K562 (cell line): ENCODE measurements at regions not wholly inside any gene's neighbourhood (a gene's known extent, or its start where the extent isn't known, plus 50 kb on each side); places are given as distances from the start of the nearest gene placed in this dataset.

Experiments
- ATAC-seq: fragments of 200-7000 bp; cut with Tn5 transposase; 3 replicates; pipeline ENCODE4 v1.9.1; 2020; ENCODE audit warnings: moderate library complexity
- BruUV-seq: library from RNA; stranded (reverse); fragments of 400-500 nt; replicated peaks from 2 replicates; lab custom pipeline; 2021; lab: Mats Ljungman, UMichigan
- CTCF ChIA-PET: fragments of 300-600 bp; formaldehyde crosslinking; extraction: SDS; loops from one replicate; lab custom pipeline; 2021; ENCODE audit warnings: low intra/inter-chr PET ratio; lab: Yijun Ruan, JAX
- POLR2A ChIA-PET: fragments of 300-600, 350-650 bp; sonication (Branson Sonifier 250); formaldehyde crosslinking; extraction: SDS; loops from one replicate; lab custom pipeline; 2021; ENCODE audit warnings: antibody characterized with exemption, inconsistent platforms; lab: Yijun Ruan, JAX
- DNase-seq, 4 experiments: peaks; one replicate each; pipeline versions ENCODE4 v3.0.0 to v3.0.0-alpha.2; 2011 to 2018; ENCODE audit warnings: low spot score in 3 of 4, mixed read lengths in 3 of 4; ENCODE audit errors: extremely low read depth in 1 of 4
- FAIRE-seq: peaks from 2 replicates; lab custom pipeline; 2011; peaks lifted over from hg19 to GRCh38; lab: Jason Lieb, UNC
- H2AFZ ChIP-seq: 2 replicates; pipeline ENCODE4 v1.6.0; 2011; ENCODE audit warnings: low read depth, low read length, control low read depth, inconsistent platforms
- H3K27ac ChIP-seq: fragments of 200-600 bp; 3 replicates; pipeline ENCODE4 v1.8.0; 2011; ENCODE audit warnings: low read depth, mild to moderate bottlenecking, control low read depth, inconsistent platforms, low read length, moderate library complexity, mixed read lengths; ENCODE audit errors: extremely low read depth
- H3K27me3 ChIP-seq, 2 experiments: fragments of 300-600 bp in 1 of 2; 2 replicates in 1 of 2; 3 replicates in 1 of 2; pipeline versions ENCODE4 v1.6.0 to v1.8.0; 2011; ENCODE audit warnings: inconsistent platforms in 2 of 2, low read length in 2 of 2, mild to moderate bottlenecking in 1 of 2, mixed read lengths in 1 of 2, moderate library complexity in 1 of 2; ENCODE audit not compliant: control insufficient read depth in 2 of 2, insufficient read depth in 2 of 2
- H3K36me3 ChIP-seq: fragments of 300-600 bp; 3 replicates; pipeline ENCODE4 v1.8.0; 2011; ENCODE audit warnings: mild to moderate bottlenecking, low read length, inconsistent platforms; ENCODE audit not compliant: control insufficient read depth, insufficient read depth
- H3K4me1 ChIP-seq, 2 experiments: fragments of 200-600 bp in 1 of 2; replicated peaks in 1 of 2; 2 replicates in 1 of 2; 3 replicates in 1 of 2; pipeline versions ENCODE4 v1.5.1 to v1.8.0; 2011; ENCODE audit warnings: inconsistent platforms in 2 of 2, low read length in 2 of 2, mild to moderate bottlenecking in 1 of 2, mixed read lengths in 1 of 2, moderate library complexity in 1 of 2; ENCODE audit not compliant: control insufficient read depth in 2 of 2, insufficient read depth in 2 of 2
- H3K4me2 ChIP-seq: 2 replicates; pipeline ENCODE4 v1.6.1; 2011; ENCODE audit warnings: low read length, control low read depth, inconsistent platforms, mixed read lengths; ENCODE audit not compliant: insufficient read depth
- H3K4me3 ChIP-seq: fragments of 200-600 bp; sonication (generic), shearing (Covaris generic); 2 replicates; pipeline ENCODE4 v1.5.1; 2016; ENCODE audit warnings: control low read depth, inconsistent platforms
- H3K79me2 ChIP-seq: fragments of 200-600 bp; 3 replicates; pipeline ENCODE4 v1.8.0; 2011; ENCODE audit warnings: low read length, inconsistent platforms; ENCODE audit not compliant: control insufficient read depth, insufficient read depth
- H3K9ac ChIP-seq, 2 experiments: 2 replicates each; pipeline versions ENCODE4 v1.6.0 to v1.6.1; 2011; ENCODE audit warnings: low read depth in 2 of 2, low read length in 2 of 2, control low read depth in 1 of 2, inconsistent platforms in 1 of 2, mild to moderate bottlenecking in 1 of 2, mixed read lengths in 1 of 2; ENCODE audit not compliant: insufficient read depth in 1 of 2
- H3K9me1 ChIP-seq: one replicate; pipeline ENCODE4 v1.6.0; 2011; ENCODE audit warnings: inconsistent platforms, mild to moderate bottlenecking, low read length, moderate library complexity; ENCODE audit not compliant: control insufficient read depth, insufficient read depth
- H3K9me3 ChIP-seq: replicated peaks from 2 replicates; pipeline ENCODE4 v1.5.1; 2011; ENCODE audit warnings: low read depth, low read length, inconsistent platforms; ENCODE audit not compliant: control insufficient read depth, insufficient read depth
- H4K20me1 ChIP-seq: replicated peaks from 2 replicates; pipeline ENCODE4 v1.6.1; 2011; ENCODE audit warnings: low read length, inconsistent platforms, mixed read lengths; ENCODE audit not compliant: control insufficient read depth, insufficient read depth
- CREB3L1 ChIP-seq: fragments of 450-650 bp; IDR thresholded peaks from 2 replicates; pipeline ENCODE4 v1.6.1; 2014; ENCODE audit warnings: low read depth, mild to moderate bottlenecking, moderate library complexity, borderline replicate concordance
- DMBX1 ChIP-seq: fragments of 250-450 bp; sonication (Bioruptor Pico); IDR thresholded peaks from 2 replicates; pipeline ENCODE4 v1.8.0; 2022; ENCODE audit warnings: inconsistent platforms, mild to moderate bottlenecking, moderate library complexity, borderline replicate concordance
- ILK ChIP-seq: fragments of 450-650 bp; IDR thresholded peaks from 2 replicates; pipeline ENCODE4 v1.6.1; 2016; ENCODE audit warnings: missing genetic modification characterization, low read depth, mild to moderate bottlenecking, missing compliant biosample characterization, moderate library complexity, borderline replicate concordance
- KLF16 ChIP-seq: IDR thresholded peaks from 2 replicates; pipeline ENCODE4 v1.6.1; 2016; ENCODE audit warnings: antibody characterized with exemption
- LARP7 ChIP-seq: fragments of 450-650 bp; IDR thresholded peaks from 2 replicates; pipeline ENCODE4 v1.6.1; 2016
- NBN ChIP-seq: fragments of 450-650 bp; IDR thresholded peaks from 2 replicates; pipeline ENCODE4 v1.6.1; 2016; ENCODE audit warnings: low read depth, mild to moderate bottlenecking
- PCBP2 ChIP-seq: fragments of 200-400 bp; formaldehyde crosslinking; IDR thresholded peaks from 2 replicates; pipeline ENCODE4 v1.6.1; 2018; ENCODE audit warnings: low read length, low read depth, mild to moderate bottlenecking, moderate library complexity; ENCODE audit not compliant: poor library complexity, severe bottlenecking
- TAF7 ChIP-seq: fragments of 450-650 bp; IDR thresholded peaks from 2 replicates; pipeline ENCODE4 v1.6.1; 2016; ENCODE audit warnings: missing genetic modification characterization, missing compliant biosample characterization
- TCF7L2 ChIP-seq: fragments of 150-350 bp; IDR thresholded peaks from 2 replicates; pipeline ENCODE4 v1.6.1; 2016; ENCODE audit warnings: low read depth, mild to moderate bottlenecking, low read length, moderate library complexity
- ZNF311 ChIP-seq: fragments of 250-450 bp; sonication (Bioruptor Pico); IDR thresholded peaks from 2 replicates; pipeline ENCODE4 v1.4.0; 2020; ENCODE audit warnings: mild to moderate bottlenecking, moderate library complexity
- WGBS: fragments of 100-300 bp; shearing (Covaris generic); methylation state at CpG from one replicate; pipeline ENCODE4 v1.1.6; 2016; ENCODE audit warnings: low coverage, mixed read lengths; ENCODE audit not compliant: insufficient coverage; ENCODE audit errors: missing lambda C conversion rate; 5-methylcytosine and 5-hydroxymethylcytosine counted together
- in situ Hi-C: fragments of 300-500 bp; cut with MboI; formaldehyde crosslinking; loops from 4 replicates; pipeline ENCODE4 v1.15.0; 2018; ENCODE audit warnings: inconsistent platforms, mixed read lengths
- intact Hi-C: fragments of 100-400 bp; cut with micrococcal nuclease; formaldehyde crosslinking; loops from 2 replicates; pipeline ENCODE4 v1.14.2; 2022
- TF ChIP-seq, protein P1 (sequence below): fragments of 200-400 bp; formaldehyde crosslinking; IDR thresholded peaks from 2 replicates; pipeline ENCODE4 v1.6.1; 2017; ENCODE audit warnings: mild to moderate bottlenecking, low read depth, low read length, moderate library complexity
- TF ChIP-seq, protein P2 (sequence below): sonication (generic); IDR thresholded peaks from 2 replicates; pipeline ENCODE4 v1.6.1; 2016
- TF ChIP-seq, protein P3 (sequence below), 2 experiments: fragments of 450-650 bp; IDR thresholded peaks; 2 replicates each; pipeline ENCODE4 v1.6.1; 2018; ENCODE audit warnings: mild to moderate bottlenecking in 2 of 2, low read depth in 1 of 2; ENCODE audit not compliant: partially characterized antibody in 2 of 2

DNA sequence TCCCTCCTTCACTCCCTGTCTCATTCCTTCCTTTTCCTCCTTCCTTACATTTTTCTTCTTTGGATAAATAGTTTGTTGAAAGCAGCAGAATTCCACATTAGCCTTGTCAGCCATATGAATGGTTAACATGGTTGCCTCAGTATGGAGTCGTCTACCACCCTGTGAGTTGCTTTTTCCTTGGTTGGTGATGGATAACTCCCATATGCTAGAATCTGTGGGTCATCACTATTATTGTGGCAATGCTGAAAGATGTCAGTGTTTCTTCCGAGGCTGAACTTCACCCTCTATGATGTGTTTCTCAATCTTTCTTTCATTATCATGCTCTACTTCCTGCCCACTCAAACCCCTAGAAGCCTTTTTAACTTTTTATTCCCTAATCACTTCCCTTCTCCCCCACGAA, 481.8 kb upstream of the KCNMB2 start:
- BruUV-seq, result no TSS peak
- ATAC-seq, result no peak
- no peaks in the 10 kb centered on the region for H3K79me2 ChIP-seq
- H3K9me3 ChIP-seq, result no peaks in the 10 kb centered on the region
- H3K27me3 ChIP-seq, result no peaks in the 10 kb centered on the region
- H2AFZ ChIP-seq, result no peak overlapping the region
- H3K4me1 ChIP-seq, result peaks cover 0 to 2% of the 10 kb centered on the region in 2 experiments; a peak in 2 of 5 replicates
- no peak overlapping the region for H3K4me3 ChIP-seq
- H3K9me1 ChIP-seq, result no peaks in the 10 kb centered on the region
- no peak overlapping the region for H3K27ac ChIP-seq
- WGBS, result 17% methylated on average over 3 of the region's 3 CpGs
- ChIA-PET POLR2A (interaction anchor here (1.1 to 2.5 kb wide), 2 partner anchors 9 to 13 kb away, joined by 3 to 6 read pairs; no protein-coding TSS in a partner anchor), CTCF (no interaction called here)
- FAIRE-seq, result no peak
- in situ Hi-C loops (no loop called here), intact Hi-C loops (no loop called here)
- H3K36me3 ChIP-seq, result no peaks in the 10 kb centered on the region
- H3K9ac ChIP-seq, result no peak overlapping the region
- H4K20me1 ChIP-seq, result no peaks in the 10 kb centered on the region
- H3K4me2 ChIP-seq, result no peak overlapping the region
- DNase-seq, result no peak
- TF ChIP-seq TCF7L2, result no peak
- TF ChIP-seq ILK (tag), result no peak
- no peak for TF ChIP-seq NBN
- TF ChIP-seq, protein P1, sequence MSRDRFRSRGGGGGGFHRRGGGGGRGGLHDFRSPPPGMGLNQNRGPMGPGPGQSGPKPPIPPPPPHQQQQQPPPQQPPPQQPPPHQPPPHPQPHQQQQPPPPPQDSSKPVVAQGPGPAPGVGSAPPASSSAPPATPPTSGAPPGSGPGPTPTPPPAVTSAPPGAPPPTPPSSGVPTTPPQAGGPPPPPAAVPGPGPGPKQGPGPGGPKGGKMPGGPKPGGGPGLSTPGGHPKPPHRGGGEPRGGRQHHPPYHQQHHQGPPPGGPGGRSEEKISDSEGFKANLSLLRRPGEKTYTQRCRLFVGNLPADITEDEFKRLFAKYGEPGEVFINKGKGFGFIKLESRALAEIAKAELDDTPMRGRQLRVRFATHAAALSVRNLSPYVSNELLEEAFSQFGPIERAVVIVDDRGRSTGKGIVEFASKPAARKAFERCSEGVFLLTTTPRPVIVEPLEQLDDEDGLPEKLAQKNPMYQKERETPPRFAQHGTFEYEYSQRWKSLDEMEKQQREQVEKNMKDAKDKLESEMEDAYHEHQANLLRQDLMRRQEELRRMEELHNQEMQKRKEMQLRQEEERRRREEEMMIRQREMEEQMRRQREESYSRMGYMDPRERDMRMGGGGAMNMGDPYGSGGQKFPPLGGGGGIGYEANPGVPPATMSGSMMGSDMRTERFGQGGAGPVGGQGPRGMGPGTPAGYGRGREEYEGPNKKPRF, result no peak
- no peak for TF ChIP-seq DMBX1 (CRISPR knock-in tag)
- TF ChIP-seq LARP7, result no peak
- TF ChIP-seq CREB3L1, result no peak
- TF ChIP-seq, protein P2, sequence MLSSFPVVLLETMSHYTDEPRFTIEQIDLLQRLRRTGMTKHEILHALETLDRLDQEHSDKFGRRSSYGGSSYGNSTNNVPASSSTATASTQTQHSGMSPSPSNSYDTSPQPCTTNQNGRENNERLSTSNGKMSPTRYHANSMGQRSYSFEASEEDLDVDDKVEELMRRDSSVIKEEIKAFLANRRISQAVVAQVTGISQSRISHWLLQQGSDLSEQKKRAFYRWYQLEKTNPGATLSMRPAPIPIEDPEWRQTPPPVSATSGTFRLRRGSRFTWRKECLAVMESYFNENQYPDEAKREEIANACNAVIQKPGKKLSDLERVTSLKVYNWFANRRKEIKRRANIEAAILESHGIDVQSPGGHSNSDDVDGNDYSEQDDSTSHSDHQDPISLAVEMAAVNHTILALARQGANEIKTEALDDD, result no peak
- TF ChIP-seq, protein P3, sequence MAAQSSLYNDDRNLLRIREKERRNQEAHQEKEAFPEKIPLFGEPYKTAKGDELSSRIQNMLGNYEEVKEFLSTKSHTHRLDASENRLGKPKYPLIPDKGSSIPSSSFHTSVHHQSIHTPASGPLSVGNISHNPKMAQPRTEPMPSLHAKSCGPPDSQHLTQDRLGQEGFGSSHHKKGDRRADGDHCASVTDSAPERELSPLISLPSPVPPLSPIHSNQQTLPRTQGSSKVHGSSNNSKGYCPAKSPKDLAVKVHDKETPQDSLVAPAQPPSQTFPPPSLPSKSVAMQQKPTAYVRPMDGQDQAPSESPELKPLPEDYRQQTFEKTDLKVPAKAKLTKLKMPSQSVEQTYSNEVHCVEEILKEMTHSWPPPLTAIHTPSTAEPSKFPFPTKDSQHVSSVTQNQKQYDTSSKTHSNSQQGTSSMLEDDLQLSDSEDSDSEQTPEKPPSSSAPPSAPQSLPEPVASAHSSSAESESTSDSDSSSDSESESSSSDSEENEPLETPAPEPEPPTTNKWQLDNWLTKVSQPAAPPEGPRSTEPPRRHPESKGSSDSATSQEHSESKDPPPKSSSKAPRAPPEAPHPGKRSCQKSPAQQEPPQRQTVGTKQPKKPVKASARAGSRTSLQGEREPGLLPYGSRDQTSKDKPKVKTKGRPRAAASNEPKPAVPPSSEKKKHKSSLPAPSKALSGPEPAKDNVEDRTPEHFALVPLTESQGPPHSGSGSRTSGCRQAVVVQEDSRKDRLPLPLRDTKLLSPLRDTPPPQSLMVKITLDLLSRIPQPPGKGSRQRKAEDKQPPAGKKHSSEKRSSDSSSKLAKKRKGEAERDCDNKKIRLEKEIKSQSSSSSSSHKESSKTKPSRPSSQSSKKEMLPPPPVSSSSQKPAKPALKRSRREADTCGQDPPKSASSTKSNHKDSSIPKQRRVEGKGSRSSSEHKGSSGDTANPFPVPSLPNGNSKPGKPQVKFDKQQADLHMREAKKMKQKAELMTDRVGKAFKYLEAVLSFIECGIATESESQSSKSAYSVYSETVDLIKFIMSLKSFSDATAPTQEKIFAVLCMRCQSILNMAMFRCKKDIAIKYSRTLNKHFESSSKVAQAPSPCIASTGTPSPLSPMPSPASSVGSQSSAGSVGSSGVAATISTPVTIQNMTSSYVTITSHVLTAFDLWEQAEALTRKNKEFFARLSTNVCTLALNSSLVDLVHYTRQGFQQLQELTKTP (IDR thresholded peaks at IDR 0.05; ENCODE audit: low read depth in 1 of 2, partially characterized antibody in 2 of 2), result no peak
- TF ChIP-seq ZNF311, result no peak
- TF ChIP-seq PCBP2, result no peak
- no peak for TF ChIP-seq KLF16
- no peak for TF ChIP-seq TAF7
